GM03348 (cell line): ENCODE measurements at regions not wholly inside any gene's neighbourhood (a gene's known extent, or its start where the extent isn't known, plus 50 kb on each side); places are given as distances from the start of the nearest gene placed in this dataset.
"Not testable (repeated sequence)": the region's sequence is repeated elsewhere in the genome, so short reads cannot be mapped to it uniquely, and the experiment has no call there.

Experiments
- DNase-seq: peaks from one replicate; pipeline ENCODE4 v3.0.0; 2012; ENCODE audit warnings: low spot score

- no peak for DNase-seq
Observed at GRCh38 chr21:15278279-15278678, 213.5 kb upstream of the NRIP1 start.

GRCh38 chr21:15278851-15279250 lies 214.1 kb upstream of the NRIP1 start:
- no peak for DNase-seq

GRCh38 chr21:15279482-15279881 lies 214.7 kb upstream of the NRIP1 start:
- no peak for DNase-seq

- no peak for DNase-seq
Observed at GRCh38 chr21:15281714-15282113, 216.9 kb upstream of the NRIP1 start.

GRCh38 chr21:15282665-15283064 lies 217.9 kb upstream of the NRIP1 start:
- no peak for DNase-seq

- DNase-seq, result no peak
Observed at GRCh38 chr21:15283138-15283537, 218.3 kb upstream of the NRIP1 start.

- no peak for DNase-seq
Observed at GRCh38 chr21:15283789-15284188, 219.0 kb upstream of the NRIP1 start.

- no peak for DNase-seq
Observed at GRCh38 chr21:15285556-15285955, 220.8 kb upstream of the NRIP1 start.

GRCh38 chr21:15289246-15289645 lies 224.4 kb upstream of the NRIP1 start:
- DNase-seq, result no peak

GRCh38 chr21:15289896-15290841 lies 225.4 kb upstream of the NRIP1 start:
- no peak for DNase-seq

GRCh38 chr21:15291621-15292266 lies 226.9 kb upstream of the NRIP1 start:
- no peak for DNase-seq

GRCh38 chr21:15293240-15293639 lies 228.4 kb upstream of the NRIP1 start:
- peak; percentile 73 for DNase-seq

- DNase-seq, result no peak
Observed at GRCh38 chr21:15295875-15296274, 231.1 kb upstream of the NRIP1 start.

GRCh38 chr21:15297824-15298223 lies 233.0 kb upstream of the NRIP1 start:
- DNase-seq, result no peak

GRCh38 chr21:15298306-15298705 lies 233.5 kb upstream of the NRIP1 start:
- DNase-seq, result no peak

GRCh38 chr21:15298755-15299154 lies 234.0 kb upstream of the NRIP1 start:
- DNase-seq, result not testable (repeated sequence)

GRCh38 chr21:15300131-15300530 lies 235.3 kb upstream of the NRIP1 start:
- DNase-seq, result no peak

GRCh38 chr21:15301014-15301413 lies 236.2 kb upstream of the NRIP1 start:
- DNase-seq, result no peak

- no peak for DNase-seq
Observed at GRCh38 chr21:15301736-15302135, 236.9 kb upstream of the NRIP1 start.

GRCh38 chr21:15306271-15306670 lies 241.5 kb upstream of the NRIP1 start:
- no peak for DNase-seq

- no peak for DNase-seq
Observed at GRCh38 chr21:15308333-15308732, 243.5 kb upstream of the NRIP1 start.

- DNase-seq, result no peak
Observed at GRCh38 chr21:15309022-15309590, 244.3 kb upstream of the NRIP1 start.

GRCh38 chr21:15309721-15310120 lies 244.9 kb upstream of the NRIP1 start:
- DNase-seq, result peak; percentile 10
